ENCODE measurements at regions not wholly inside any gene's neighbourhood (a gene's known extent, or its start where the extent isn't known, plus 50 kb on each side); places are given as distances from the start of the nearest gene placed in this dataset.

GRCh38 chr15:23881291-23881690 is 194.2 kb upstream of the NDN start:
- TF ChIP-seq CTCF (conservative IDR thresholded peaks at IDR 0.05) (no peak), EZH2 (IDR thresholded peaks at IDR 0.05; ENCODE audit: low read depth) (no peak)

Data from PC-9 (cell line).